Progenitor cell of endocrine pancreas (in vitro differentiated cells): ENCODE measurements at regions not wholly inside any gene's neighbourhood (a gene's known extent, or its start where the extent isn't known, plus 50 kb on each side); places are given as distances from the start of the nearest gene placed in this dataset.

ENCODE experiments used
- DNase-seq: peaks from one replicate; pipeline ENCODE4 v3.0.0; 2021; ENCODE audit warnings: low spot score; ENCODE audit not compliant: unreplicated experiment
- H3K27ac Mint-ChIP-seq: 2 replicates; pipeline ENCODE4 v1.8.0; 2021; ENCODE audit warnings: mild to moderate bottlenecking, moderate library complexity, mixed read lengths
- H3K27me3 Mint-ChIP-seq: 2 replicates; pipeline ENCODE4 v1.8.0; 2021; ENCODE audit warnings: mixed read lengths
- H3K36me3 Mint-ChIP-seq: 2 replicates; pipeline ENCODE4 v1.8.0; 2022; ENCODE audit warnings: mixed read lengths; ENCODE audit not compliant: insufficient read depth
- H3K4me1 Mint-ChIP-seq: 2 replicates; pipeline ENCODE4 v1.8.0; 2021; ENCODE audit warnings: low read depth, mixed read lengths
- H3K4me3 Mint-ChIP-seq: 2 replicates; pipeline ENCODE4 v1.8.0; 2021; ENCODE audit warnings: low read depth, mild to moderate bottlenecking, moderate library complexity, mixed read lengths
- H3K9me3 Mint-ChIP-seq: 2 replicates; pipeline ENCODE4 v1.8.0; 2021; ENCODE audit warnings: low read depth, mixed read lengths
- TF ChIP-seq, protein P1 (sequence below): fragments of 200-600 bp; sonication (generic); IDR thresholded peaks from one replicate; pipeline ENCODE4 v1.5.0; 2021; ENCODE audit warnings: antibody characterized with exemption, mild to moderate bottlenecking; ENCODE audit not compliant: unreplicated experiment

DNA sequence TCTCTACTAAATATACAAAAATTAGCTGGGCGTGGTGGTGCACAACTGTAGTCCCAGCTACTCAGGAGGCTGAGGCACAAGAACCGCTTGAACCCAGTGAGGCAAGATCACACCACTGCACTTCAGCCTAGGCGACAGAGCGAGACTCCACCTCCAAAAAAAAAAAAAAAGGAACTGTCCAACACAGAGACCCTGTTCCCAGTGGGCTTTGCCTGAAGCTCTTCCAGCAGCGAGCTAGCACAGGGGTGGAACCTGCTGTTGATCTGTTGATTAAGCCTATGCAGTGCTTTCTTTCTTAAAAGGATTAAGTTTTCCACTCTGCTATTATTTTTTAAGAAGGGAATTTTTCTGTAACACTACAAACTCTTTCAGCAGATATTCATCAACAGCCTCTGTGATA, 171.0 kb upstream of the TUT7 start:
- no peak for DNase-seq
- H3K4me3 Mint-ChIP-seq = no peak overlapping the region
- H3K27me3 Mint-ChIP-seq = peaks cover 10% of the 10 kb centered on the region
- TF ChIP-seq, protein P1, sequence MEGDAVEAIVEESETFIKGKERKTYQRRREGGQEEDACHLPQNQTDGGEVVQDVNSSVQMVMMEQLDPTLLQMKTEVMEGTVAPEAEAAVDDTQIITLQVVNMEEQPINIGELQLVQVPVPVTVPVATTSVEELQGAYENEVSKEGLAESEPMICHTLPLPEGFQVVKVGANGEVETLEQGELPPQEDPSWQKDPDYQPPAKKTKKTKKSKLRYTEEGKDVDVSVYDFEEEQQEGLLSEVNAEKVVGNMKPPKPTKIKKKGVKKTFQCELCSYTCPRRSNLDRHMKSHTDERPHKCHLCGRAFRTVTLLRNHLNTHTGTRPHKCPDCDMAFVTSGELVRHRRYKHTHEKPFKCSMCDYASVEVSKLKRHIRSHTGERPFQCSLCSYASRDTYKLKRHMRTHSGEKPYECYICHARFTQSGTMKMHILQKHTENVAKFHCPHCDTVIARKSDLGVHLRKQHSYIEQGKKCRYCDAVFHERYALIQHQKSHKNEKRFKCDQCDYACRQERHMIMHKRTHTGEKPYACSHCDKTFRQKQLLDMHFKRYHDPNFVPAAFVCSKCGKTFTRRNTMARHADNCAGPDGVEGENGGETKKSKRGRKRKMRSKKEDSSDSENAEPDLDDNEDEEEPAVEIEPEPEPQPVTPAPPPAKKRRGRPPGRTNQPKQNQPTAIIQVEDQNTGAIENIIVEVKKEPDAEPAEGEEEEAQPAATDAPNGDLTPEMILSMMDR = no peak
- no peak overlapping the region for H3K27ac Mint-ChIP-seq
- H3K36me3 Mint-ChIP-seq = no peaks in the 10 kb centered on the region
- H3K4me1 Mint-ChIP-seq = peaks cover 1% of the 10 kb centered on the region
- H3K9me3 Mint-ChIP-seq = no peaks in the 10 kb centered on the region

DNA sequence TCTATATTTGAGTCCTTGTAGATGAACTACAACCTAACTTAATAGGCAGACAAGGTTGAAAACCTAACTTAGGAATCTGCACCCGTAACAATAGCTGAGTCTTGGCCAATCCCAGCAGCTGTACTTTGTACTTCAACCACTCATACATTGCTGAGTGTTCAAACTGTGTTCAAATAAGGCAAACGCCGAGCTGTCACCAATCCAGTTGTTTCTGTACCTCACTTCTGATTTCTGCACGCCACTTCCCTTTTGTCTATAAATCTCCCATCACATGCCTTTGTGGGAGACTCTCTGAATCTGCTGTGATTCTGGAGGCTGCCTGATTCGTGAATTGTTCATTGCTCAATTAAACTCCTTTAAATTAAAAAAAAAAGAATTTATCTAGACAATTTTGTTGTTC, 167.8 kb upstream of the TUT7 start:
- Mint-ChIP-seq H3K4me3 (no peak overlapping the region), H3K9me3 (no peaks in the 10 kb centered on the region), H3K27me3 (peaks cover 7% of the 10 kb centered on the region), H3K27ac (no peak overlapping the region), H3K36me3 (no peaks in the 10 kb centered on the region), H3K4me1 (peaks cover 4% of the 10 kb centered on the region)
- DNase-seq = no peak
- TF ChIP-seq, protein P1 = no peak

DNA sequence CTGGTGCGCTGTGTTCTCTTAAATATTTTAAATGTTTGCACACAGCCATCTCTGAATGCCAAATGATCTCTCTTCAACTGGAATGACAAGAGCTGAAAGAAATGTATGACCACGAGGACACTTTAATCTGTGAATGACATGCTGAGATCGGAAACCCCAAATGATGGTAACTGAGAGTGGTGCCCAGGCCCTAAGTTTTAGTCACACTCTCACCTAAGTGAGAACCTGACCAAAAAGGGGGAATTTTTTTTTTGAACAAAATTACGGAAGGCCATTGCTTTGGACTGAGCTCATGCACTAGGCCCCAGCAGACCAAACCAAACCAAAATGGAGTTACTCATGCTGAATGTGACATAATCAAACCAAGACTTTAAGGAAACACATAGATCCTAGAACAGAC, 167.1 kb upstream of the TUT7 start:
- Mint-ChIP-seq H3K27me3 (peaks cover 7% of the 10 kb centered on the region), H3K9me3 (no peaks in the 10 kb centered on the region), H3K4me3 (no peak overlapping the region), H3K4me1 (peaks cover 6% of the 10 kb centered on the region), H3K36me3 (no peaks in the 10 kb centered on the region), H3K27ac (no peak overlapping the region)
- TF ChIP-seq, protein P1 = no peak
- no peak for DNase-seq

DNA sequence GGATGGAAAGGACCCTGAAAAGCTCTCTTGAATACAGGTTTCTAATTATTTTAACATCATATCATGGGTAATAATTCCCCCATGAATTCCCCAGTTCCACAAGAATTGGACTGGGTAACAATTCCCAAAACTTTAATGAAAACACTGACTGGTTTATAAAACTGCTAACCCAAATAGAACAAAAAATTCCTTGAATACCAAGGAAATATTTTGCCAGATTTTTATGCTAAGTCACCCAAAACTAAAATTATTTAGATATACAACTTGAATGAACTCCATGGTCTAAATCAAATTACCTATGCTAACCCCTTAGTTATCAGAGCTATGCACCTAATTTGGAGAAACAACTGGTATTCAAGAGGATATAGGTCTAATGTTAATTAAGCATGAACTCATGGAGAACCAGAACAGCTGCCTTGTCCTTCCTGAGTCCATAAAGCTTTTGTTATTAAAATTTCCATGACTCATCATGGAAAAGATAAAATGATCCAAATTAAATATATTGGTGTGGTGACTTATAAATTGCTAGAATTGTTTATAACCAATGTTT, 164.9 kb upstream of the TUT7 start:
- H3K4me3 Mint-ChIP-seq = no peak overlapping the region
- H3K9me3 Mint-ChIP-seq = no peaks in the 10 kb centered on the region
- H3K4me1 Mint-ChIP-seq = peaks cover 24% of the 10 kb centered on the region
- H3K27me3 Mint-ChIP-seq = no peaks in the 10 kb centered on the region
- TF ChIP-seq, protein P1 = no peak
- DNase-seq = no peak
- H3K27ac Mint-ChIP-seq = no peak overlapping the region
- H3K36me3 Mint-ChIP-seq = no peaks in the 10 kb centered on the region

DNA sequence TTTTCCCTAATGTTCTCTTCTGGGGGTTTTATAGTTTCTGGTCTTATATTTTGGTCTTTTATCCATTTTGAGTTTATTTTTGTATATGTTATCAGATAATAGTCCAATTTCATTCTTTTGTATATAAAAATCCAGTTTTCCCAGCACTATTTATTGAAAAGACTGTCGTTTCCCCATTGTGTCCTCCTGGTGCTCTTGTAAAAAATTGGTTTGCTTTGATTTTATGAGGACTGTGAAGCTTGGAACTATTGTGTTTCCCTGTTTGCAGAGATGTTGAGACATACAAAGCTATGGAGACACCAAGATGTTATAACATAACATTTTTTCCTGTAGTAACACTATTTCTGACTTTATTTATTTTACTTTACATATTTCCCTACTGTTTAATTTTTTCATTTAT, 163.3 kb upstream of the TUT7 start:
- H3K4me1 Mint-ChIP-seq = peaks cover 31% of the 10 kb centered on the region
- TF ChIP-seq, protein P1 = no peak
- no peak overlapping the region for H3K4me3 Mint-ChIP-seq
- no peaks in the 10 kb centered on the region for H3K9me3 Mint-ChIP-seq
- no peak overlapping the region for H3K27ac Mint-ChIP-seq
- DNase-seq = no peak
- no peaks in the 10 kb centered on the region for H3K27me3 Mint-ChIP-seq
- H3K36me3 Mint-ChIP-seq = no peaks in the 10 kb centered on the region
